ENCODE measurements at regions not wholly inside any gene's neighbourhood (a gene's known extent, or its start where the extent isn't known, plus 50 kb on each side); places are given as distances from the start of the nearest gene placed in this dataset.
A peak's percentile ranks its signal among the peaks of the same experiment; 100 is the strongest.

DNA sequence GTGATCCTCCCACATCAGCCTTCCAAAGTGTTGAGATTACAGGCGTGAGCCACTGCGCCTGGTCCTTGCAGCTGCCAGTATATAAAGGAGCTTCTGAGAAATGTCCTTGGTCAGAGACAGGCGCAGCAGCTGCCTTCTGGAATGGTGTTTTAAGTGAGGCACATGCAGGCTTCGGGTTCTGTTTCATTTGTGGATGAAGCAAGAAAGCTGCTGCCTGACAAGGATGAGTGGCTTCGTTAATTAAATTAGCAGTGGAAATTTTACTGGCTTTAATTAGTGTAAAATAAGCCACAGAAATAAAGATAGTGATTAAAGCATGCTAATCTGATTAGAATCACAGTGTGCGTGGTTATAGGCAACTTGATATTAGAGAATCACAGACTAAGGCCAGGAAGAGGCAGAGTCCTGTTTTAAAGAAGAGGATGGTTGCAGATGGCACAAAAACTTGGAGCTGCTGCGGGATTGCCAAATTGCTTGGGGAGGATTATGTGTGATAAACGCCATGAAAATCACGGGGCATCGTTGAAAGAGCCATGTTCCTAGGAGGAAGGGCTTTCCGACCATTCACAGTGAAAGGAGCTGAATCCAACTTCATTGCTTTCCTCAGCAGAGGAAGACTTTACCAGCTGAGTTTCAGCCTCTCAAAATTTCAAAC lies 348.4 kb upstream of the FAT1 start:
- no peak overlapping the region for H3K18ac ChIP-seq (ENCODE audit: low read depth, low read length)
- dilution Hi-C loops (cut with HindIII; ENCODE audit: low sequenced_read_pairs, unreplicated experiment), result no loop called here
- POLR2A ChIA-PET (ENCODE audit: unreplicated experiment), result interaction anchor here (0.6 kb wide), 1 partner anchor 45 kb away, joined by 3 read pairs; no protein-coding TSS in a partner anchor
- in situ Hi-C loops (cut with MboI; ENCODE audit: low sequenced_read_pairs), result no loop called here
- no peaks in the 10 kb centered on the region for H4K20me1 ChIP-seq (ENCODE audit: insufficient read depth, low read length)
- no peak overlapping the region for H3K4me3 ChIP-seq (ENCODE audit: insufficient read depth, low read depth, low read length)
- no peak for DNase-seq
- no peaks in the 10 kb centered on the region for H3K27me3 ChIP-seq (ENCODE audit: control insufficient read depth, insufficient read depth, low read length)
- no peak overlapping the region for H2BK15ac ChIP-seq (ENCODE audit: low read depth, low read length)
- H3K4me2 ChIP-seq (ENCODE audit: low read depth, low read length), result 0 out of 2 replicates have a peak overlapping the region, but pooled peaks have one; percentile 1
- H2AFZ ChIP-seq (replicated peaks; ENCODE audit: low read length, poor library complexity), result peak overlapping the region; percentile 71
- no peak overlapping the region for H2AK5ac ChIP-seq (ENCODE audit: low read depth, low read length)
- TF ChIP-seq RAD21 (IDR thresholded peaks at IDR 0.05; ENCODE audit: low read length), result no peak
- TF ChIP-seq BHLHE40 (IDR thresholded peaks at IDR 0.05; ENCODE audit: low read depth, low read length), result no peak
- no peak for TF ChIP-seq NFE2L2 (IDR thresholded peaks at IDR 0.05; ENCODE audit: low read depth, low read length)
- TF ChIP-seq CEBPB (IDR thresholded peaks at IDR 0.05; ENCODE audit: low read depth, low read length), result no peak
- no peak for TF ChIP-seq RFX5 (IDR thresholded peaks at IDR 0.05; ENCODE audit: low read depth, low read length)
- no peak for TF ChIP-seq MAZ (IDR thresholded peaks at IDR 0.05; ENCODE audit: borderline replicate concordance, low read depth, low read length)
- TF ChIP-seq, protein P1, sequence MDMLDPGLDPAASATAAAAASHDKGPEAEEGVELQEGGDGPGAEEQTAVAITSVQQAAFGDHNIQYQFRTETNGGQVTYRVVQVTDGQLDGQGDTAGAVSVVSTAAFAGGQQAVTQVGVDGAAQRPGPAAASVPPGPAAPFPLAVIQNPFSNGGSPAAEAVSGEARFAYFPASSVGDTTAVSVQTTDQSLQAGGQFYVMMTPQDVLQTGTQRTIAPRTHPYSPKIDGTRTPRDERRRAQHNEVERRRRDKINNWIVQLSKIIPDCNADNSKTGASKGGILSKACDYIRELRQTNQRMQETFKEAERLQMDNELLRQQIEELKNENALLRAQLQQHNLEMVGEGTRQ (IDR thresholded peaks at IDR 0.05; ENCODE audit: low read depth, low read length), result no peak
- intact Hi-C loops (cut with micrococcal nuclease), result no loop called here
- no peak overlapping the region for H2BK20ac ChIP-seq (ENCODE audit: low read depth, low read length)
- no peak overlapping the region for H4K8ac ChIP-seq (ENCODE audit: low read depth in 2 of 2, low read length in 2 of 2)
- no peak overlapping the region for H2AK9ac ChIP-seq (replicated peaks; ENCODE audit: low read depth, low read length, poor library complexity)
- no peak overlapping the region for H3K23ac ChIP-seq (ENCODE audit: low read depth, low read length)
- no peak overlapping the region for H2BK120ac ChIP-seq (ENCODE audit: low read depth, low read length)
- no peak overlapping the region for H2BK5ac ChIP-seq (ENCODE audit: low read depth, low read length, poor library complexity, severe bottlenecking)
- H3K9ac ChIP-seq (ENCODE audit: low read depth, low read length), result no peak overlapping the region
- no peak overlapping the region for H3K27ac ChIP-seq (ENCODE audit: insufficient read depth, low read length)
- ATAC-seq (ENCODE audit: low read depth), result no peak
- no peaks in the 10 kb centered on the region for H3K9me3 ChIP-seq (ENCODE audit: control insufficient read depth, insufficient read depth, low read length)
- H4K91ac ChIP-seq (ENCODE audit: insufficient read depth, low read depth, low read length), result no peak overlapping the region
- no TSS peak for BruUV-seq (replicated peaks)
- CTCF ChIA-PET, result no interaction called here
- H3K4ac ChIP-seq (ENCODE audit: low read depth, low read length), result 0 out of 2 replicates have a peak overlapping the region, but pooled peaks have one; percentile 7
- no peaks in the 10 kb centered on the region for H3K36me3 ChIP-seq (ENCODE audit: control insufficient read depth, insufficient read depth, low read length)
- H3K9me1 ChIP-seq (ENCODE audit: insufficient read depth, low read length), result no peaks in the 10 kb centered on the region
- H3K79me1 ChIP-seq (ENCODE audit: low read depth in 1 of 2, low read length in 2 of 2), result no peaks in the 10 kb centered on the region
- 0 out of 2 replicates have a peak overlapping the region, but pooled peaks have one; percentile 7 for H3K14ac ChIP-seq (replicated peaks; ENCODE audit: low read depth, low read length)
- no peak overlapping the region for H3K56ac ChIP-seq (ENCODE audit: extremely low read depth, insufficient read depth, low read length)
- 69% methylated on average over 3 of the region's 11 CpGs; no CpG with 5 or more reads in 1 of the 2 experiments for WGBS, 2 experiments (ENCODE audit: extremely low coverage in 2 of 2, insufficient read length in 1 of 2)
- H3K4me1 ChIP-seq (ENCODE audit: control insufficient read depth, insufficient read depth, low read length), result no peaks in the 10 kb centered on the region; the same call in 1 of the 2 replicates
- H4K5ac ChIP-seq (ENCODE audit: low read depth, low read length), result no peak overlapping the region
